H4 (cell line): ENCODE measurements at regions not wholly inside any gene's neighbourhood (a gene's known extent, or its start where the extent isn't known, plus 50 kb on each side); places are given as distances from the start of the nearest gene placed in this dataset.
"Not testable (repeated sequence)": the region's sequence is repeated elsewhere in the genome, so short reads cannot be mapped to it uniquely, and the experiment has no call there.

Source experiments
- DNase-seq: peaks from one replicate; pipeline ENCODE4 v3.0.0-alpha.2; 2015; ENCODE audit warnings: low spot score

DNA sequence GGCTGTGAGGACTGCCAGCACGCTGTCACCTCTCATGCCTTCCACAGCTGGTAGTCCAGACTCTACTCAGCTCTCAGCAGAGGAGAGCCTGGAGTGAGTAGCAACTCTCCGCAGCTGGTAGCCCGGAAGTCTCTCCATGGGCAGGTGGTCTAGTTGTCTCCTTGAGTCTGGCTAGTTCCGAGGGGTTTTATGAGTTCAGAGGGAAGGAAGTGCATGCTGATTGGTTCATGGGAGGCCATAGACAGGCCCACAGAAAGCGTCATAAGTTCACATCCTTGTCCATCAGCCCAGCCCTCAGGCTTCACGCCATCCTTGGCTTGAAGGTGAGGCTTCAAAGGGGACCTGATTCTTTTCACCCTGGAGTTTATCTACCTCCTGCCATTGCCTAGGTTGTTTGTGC, 2662.4 kb upstream of the PCDH20 start:
- no peak for DNase-seq

DNA sequence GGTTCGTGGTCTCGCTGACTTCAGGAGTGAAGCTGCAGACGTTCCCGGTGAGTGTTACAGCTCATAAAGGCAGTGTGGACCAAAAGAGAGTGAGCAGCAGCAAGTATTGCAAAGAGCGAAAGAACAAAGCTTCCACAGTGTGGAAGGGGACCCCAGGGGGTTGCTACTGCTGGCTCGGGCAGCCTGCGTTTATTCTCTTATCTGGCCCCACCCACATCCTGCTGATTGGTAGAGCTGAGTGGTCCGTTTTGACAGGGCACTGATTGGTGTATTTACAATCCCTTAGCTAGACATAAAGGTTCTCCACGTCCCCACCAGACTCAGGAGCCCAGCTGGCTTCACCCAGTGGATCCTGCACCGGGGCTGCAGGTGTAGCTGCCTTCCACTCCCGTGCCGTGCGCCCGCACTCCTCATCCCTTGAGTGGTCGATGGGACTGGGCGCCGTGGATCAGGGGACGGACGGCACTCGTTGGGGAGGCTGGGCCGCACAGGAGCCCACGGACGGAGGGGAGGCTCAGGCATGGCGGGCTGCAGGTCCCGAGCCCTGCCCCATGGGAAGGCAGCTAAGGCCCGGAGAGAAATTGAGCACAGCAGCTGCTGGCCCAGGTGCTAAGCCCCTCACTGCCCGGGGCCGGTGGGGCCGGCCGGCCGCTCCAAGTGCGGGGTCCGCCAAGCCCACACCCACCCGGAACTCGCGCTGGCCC, 2661.6 kb upstream of the PCDH20 start:
- not testable (repeated sequence) for DNase-seq

DNA sequence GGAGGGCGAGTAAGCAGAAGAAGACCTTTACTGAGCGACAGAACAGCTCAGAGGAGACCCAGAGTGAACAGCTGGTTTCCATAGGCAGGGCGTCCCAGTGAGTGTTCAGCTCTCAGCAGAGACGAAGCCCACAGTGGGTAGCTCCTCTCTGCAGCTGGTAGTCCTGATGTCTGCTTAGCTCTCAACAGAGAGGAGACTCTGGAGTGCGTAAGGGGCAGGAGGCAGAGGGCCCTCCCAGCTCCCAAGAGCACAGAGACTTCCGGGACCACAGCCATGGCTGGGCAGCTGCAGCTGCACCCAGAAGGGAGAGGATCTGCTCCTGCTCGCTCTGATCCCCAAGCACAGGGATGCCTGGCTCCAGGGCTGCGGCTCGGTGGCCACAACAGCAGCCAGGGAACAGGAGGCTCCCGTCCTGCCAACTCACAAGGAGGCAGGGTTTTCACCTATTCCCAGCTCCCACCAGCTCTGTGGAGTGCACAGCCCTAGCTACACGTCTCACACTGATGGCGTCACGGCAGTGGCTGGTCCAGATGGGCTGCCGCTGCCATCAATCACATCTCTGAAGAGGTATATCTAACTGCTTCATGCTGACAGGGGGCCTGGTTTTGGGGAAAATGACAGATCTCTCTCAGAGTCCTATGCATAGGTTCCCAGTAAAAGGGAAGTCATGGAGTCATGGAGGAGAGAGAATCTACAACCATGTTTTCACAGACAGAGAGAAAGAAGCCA, 2660.1 kb upstream of the PCDH20 start:
- DNase-seq = no peak

DNA sequence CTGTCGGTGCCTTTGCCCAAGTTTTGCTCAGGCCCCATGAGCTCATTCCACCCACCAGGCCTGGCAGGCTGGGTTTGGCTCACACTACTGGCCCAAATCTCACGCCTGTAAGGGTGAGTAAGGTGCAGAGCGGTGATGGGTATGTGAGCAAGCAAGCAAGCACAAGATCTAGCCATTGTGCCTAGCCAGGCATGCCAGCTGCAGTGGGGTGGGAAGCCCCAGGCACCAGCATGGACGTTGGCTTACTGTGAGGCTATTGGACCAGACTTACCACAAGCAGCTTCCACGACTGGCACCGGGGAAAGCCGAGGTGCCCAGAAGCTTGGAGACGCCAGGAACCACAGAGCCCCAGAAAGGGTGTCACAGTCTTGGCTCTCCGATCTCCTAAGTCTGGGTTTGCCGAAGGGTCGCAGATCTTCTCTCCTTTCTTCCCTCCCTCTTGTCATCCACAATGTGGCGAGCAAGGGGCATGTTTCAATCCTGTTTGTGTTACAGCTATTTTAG, 2659.4 kb upstream of the PCDH20 start:
- no peak for DNase-seq

DNA sequence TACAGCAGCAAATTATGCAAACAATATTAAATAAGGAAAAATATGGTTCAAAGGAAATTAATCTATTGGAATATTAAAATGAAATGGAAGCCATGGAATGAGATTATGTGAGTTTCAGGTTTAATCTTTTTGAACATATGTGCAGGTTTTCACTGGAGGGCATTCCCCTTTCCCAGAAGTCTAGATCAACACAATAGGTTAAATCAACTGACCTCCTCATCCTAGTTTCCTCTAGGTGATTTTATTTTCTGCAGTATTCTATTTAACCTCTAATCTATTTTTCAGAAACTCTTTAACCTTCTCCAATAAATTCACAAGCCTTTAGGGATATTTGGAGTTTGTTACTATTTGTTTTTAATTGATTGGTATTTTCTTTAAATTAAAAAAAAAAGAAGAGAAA, 2657.6 kb upstream of the PCDH20 start:
- DNase-seq = no peak

DNA sequence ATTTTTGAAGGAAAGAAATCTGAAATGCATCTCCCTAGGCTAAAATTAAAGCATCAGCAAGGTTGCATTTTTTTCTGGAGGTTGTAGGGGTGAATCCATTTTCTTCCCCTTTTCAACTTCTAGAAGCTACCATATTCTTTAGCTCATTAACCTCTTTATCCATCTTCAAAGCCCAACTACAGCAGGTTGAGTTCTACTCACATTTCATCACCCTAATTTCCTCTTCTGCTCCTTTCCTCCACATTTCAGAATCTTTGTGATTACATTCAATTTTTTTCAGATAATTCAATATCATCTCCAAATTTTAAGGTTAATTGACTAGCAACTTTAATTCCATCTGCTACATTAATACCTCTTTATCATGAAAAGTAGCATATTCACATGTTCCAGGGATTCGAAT, 2655.7 kb upstream of the PCDH20 start:
- no peak for DNase-seq

DNA sequence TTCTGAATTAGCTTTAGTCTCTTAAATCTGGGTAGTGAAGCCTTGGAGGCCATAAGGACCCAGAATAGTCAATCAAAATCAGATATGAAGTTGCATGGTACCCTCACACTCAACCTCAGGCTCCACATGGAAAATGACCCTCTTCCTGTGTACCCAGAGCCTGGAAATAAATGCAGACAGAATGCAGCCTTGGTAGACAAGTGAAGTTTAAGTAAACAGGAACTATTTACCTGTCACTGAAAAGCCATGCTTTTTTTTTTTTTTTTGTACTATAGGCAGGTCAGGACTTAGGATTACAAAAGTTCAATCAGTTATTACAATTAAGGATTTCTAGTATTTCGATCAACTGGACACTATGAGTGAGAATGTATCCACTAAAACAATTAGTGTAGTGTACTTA, 2654.2 kb upstream of the PCDH20 start:
- no peak for DNase-seq

DNA sequence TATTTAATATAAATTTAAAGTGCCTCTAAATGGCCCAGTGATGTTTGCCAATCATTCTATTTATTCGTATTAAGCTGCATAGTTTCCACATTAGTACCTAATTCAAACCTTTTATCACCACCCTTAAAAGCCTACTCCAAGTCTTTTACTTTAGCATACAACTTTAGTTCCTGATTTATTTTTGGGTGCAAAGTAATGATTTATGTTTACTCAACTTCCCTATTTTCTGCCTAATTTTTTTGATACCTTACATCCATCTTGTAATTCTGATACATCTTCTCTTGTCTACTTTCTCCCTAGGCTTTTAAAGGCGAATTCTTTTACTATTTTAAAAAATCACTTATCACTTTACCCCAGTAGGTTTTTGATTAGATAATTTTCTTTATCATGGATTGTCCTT, 2651.1 kb upstream of the PCDH20 start:
- DNase-seq = no peak

DNA sequence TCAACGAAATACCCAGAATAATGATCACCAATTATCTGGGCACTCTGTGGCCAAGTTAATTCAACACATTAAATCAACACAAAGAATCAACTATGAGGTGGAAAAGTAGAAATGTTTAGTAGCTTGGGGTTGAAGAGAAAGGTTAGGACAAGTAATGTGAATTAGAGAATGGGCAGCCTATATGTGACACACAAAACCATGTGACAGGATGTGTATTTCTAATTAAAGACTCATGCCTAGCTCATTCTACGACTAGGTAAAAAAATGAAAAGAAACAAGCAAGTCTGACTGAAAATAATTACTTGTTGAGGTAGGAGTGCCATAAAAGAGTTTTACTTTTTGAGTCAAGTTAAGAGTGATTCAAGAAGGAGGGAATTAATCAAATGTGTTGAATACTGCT, 2646.0 kb upstream of the PCDH20 start:
- no peak for DNase-seq

DNA sequence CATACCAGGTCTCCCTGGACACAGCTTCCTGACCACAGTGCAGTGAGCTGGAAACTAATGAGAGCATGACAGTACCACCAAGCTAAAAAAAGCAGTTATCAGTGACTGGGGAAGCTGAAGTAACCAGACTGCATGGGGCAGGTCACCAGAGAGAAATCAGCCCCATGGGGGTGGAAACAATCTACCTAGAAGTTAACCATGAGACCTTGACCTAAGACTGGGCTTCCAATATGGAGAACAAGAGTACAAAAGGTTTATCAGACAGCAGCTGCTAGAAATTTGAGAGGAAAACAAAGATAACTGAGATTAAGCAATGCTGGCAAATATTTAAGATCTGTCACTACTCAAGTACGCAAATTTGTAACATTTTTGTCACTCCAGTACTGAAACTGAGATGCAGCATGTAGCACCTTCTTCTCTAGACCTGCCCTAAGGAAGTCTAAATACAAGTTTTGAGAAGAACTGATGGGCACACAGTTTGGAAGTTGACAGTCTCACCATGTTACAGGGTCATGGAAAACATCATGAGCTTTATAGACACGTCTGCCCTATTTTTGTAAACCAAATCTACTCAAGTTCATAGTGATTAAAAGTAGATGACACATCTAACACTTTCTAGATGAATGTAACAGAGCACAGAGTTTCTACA, 2641.8 kb upstream of the PCDH20 start:
- no peak for DNase-seq

DNA sequence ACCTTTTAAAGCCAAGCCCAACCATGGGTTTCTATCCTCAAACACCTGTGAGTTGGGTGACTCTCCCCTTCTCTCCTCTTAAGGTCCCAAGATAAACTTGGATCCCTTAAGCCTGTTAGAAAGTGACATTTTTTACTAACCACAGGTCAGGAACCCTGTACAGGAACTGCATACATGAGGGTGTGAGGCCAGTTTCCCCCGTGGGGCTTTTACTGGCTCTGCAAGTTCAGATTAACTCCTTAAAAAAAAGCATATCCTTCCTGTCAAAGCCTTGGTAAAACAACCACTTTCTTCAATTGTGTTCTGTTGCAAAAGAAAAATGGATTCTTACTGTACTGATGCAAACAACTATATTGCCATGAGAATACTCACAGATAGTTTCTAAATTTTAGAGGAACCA, 2638.7 kb upstream of the PCDH20 start:
- no peak for DNase-seq

DNA sequence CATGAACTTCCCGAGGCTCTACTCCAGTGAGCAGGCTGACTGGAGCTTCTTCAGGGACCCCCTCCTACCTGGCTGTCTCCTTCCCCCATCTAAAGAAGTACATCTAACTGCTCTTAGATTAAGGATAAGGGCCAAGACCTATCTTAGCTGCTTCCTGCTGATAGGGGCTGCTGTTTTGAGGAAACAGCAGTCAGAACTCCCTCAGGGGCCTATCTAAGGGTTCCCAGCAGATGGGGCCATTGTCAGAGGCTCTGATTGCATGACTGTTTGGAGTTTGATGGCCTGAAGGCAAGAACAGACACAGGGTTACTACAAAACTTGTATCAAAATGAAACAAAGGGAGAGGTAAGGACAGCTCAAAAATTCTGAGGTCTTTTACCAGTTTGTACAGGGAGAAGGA, 2636.9 kb upstream of the PCDH20 start:
- DNase-seq = no peak

DNA sequence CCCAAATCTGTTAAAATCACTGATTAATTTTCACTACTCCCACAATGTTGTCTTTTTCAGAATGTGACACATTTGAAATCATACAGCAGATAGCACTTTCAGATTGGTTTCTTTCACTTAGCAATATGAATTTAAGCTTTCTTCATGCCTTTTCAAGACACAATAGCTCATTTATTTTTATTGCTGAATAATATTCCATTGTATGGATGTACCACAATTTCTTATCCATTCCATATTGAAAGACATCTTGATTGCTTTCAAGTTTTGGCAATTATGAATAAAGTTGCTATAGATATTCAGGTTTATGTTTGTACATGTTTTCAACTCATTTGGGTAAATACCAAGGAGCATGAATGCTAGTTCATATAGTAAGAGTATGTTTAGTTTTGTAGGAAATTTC, 2635.6 kb upstream of the PCDH20 start:
- no peak for DNase-seq

DNA sequence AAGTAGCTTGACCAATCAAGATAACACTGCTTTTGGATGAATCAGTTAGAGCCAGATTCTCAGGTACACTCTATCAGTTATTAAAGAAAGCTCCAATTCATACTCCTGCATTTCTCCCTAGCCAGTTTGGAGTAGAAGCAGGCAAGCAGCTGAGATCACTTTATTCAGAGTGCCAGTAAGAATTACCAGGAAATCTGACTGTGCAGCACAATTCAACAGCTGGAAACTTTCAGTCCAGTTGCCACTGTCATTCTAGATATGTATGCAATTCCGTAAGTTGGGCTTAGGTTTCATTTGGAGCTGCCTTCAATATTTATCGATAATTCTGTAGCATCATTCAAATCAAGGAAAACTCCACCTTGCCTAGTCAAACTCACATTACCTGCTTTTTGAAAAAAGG, 2625.6 kb upstream of the PCDH20 start:
- no peak for DNase-seq

DNA sequence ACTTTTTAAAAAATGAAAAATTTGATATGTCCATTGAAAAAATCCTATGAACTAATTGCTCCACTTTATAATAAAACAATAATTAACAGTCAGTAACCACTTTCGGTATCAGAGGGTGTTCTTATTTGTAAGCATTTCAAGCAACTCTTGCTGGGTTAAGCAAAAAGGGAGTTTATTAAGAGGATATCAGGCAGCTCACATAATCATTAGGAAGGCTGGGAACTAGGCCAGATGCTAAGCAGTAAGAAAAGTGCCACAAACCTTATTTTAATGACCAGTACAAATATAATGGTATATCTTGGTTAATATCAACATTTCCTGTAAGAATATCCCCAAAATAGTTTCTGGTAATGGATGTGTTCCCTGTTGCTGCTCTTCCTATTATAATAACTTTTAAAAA, 2618.3 kb upstream of the PCDH20 start:
- DNase-seq = no peak

DNA sequence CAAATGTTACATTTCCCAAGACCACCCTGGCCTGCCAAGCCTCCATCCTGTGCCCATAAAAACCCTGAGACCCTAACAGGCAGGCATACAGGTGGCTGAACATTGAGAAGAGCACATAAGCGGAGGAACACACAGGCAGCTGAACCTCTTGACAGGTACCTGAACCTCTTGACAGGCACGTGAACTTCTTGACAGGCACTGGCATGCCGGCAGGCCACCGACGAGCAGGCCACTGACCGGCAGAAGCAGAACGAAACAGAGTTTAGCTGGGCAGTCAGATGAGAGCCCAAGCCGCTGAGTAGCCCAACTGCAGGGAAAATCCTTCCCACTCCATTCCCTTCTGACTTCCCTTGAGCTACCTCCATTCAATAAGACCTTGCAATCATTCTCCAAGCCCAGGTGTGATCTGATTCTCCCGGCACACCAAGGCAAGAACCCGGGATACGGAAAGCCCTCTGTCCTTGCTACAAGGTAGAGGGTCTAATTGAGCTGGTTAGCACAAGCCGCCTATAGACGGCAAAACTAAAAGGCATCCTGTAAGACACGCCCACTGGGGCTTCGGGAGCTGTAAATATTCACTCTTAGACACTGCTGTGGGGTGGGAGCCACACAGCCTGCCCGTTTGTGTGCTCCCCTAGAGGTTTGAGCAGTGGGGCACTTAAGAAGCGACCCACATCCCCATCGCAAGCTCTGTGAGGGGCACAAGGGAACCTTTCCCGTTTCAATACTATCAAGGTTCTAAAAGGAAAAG, 2613.9 kb upstream of the PCDH20 start:
- DNase-seq = no peak

DNA sequence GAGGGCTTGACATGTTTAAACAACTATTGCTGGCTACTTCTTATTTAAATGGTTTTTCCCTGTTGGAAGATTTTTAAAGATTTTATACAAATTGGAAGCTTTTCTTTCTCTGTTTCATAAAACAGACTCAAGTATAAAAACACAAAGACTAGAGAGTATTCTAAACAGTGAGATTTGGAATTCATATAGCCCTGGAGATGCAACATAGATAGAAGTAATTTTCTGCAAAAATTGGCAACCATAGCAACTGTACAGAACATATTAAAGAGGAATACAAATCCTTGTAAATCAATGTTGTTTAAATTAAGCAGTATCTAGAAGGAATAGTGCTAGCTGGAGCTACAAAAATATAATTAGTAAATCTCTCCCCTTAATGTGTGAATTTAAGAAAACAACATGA, 2612.9 kb upstream of the PCDH20 start:
- no peak for DNase-seq

DNA sequence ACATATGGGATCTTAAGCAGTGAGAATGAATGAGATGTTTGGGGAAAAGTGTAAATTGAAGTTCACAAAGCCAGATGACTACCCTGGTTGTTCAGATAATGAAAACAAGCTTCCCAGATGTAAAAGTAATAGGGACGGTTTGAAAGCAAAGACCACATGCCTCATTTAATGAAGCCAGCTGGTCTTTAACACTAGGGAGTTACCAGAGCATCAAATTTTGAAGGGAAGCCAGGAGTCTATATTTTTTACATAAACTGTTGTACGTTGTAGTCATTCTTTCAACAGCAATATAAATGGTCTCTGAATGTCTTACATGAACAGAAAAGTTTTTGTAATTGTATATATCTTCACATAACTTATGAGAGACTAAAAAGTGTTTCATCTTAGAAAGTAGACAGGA, 2604.5 kb upstream of the PCDH20 start:
- no peak for DNase-seq

DNA sequence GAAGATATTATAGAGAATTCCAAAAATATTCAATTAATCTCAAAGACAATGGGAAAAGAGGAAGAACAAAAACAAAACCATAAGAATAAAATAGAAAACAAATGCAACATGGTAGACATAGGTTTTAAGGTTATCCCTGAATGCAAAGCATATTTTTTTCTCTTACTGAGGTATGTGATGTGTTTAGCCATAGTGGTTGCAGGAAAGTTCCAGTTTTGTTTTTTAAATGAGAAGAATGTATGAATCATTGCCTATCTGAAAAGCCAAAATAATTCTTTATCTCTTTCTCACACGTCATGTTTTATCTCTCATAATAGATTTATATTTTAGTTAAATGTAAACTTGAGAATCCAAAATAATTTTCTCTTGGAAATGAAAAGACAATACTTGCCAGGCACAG, 2591.7 kb upstream of the PCDH20 start:
- no peak for DNase-seq

DNA sequence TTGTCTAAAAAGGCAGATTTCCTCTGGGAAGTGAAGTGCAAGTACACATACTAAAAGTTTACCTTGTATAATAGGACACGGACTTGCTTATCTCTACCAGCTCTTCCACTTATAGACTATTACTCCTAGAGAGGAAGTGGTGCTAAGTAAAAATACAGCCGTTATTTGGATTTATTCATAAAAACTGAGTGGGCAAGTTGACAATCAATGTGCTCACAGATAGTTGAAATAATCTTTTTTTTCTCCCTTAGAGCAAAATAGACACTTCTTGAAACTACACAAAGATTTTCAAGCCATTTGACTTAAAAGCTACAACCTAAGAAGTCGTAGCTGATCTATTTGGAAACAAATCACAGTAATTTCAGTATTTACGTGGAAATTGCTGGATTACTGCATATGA, 2584.7 kb upstream of the PCDH20 start:
- no peak for DNase-seq

DNA sequence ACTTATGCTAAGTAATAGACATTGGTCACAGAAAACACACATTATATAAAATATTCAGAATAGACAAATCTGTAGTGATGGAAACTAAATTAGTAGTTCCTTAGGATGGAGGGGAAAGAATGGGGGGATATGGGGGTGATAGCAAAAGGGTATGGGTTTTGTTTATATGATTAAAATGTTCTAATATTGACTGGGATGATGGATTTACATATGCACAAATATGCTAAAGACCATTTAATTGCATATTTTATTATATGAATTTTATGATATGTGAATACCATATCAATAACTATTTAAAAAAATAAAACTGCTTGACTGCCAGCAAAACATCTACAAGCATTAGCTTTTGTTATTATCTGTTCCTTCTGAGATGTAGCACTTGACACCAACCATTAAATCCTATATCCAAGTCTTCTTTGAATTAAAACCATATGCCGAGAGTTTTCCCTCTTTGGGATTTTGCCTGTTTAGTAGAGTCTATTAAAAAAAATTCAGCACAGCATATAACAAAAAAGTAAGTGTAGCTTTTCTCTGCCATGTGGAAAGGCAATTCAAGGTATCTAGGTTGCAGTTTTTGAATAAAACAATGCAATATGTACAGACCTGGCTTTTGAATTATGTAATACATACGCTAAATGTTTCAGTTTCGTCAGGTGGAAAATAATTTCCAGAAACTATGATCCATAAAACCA, 2584.1 kb upstream of the PCDH20 start:
- DNase-seq = no peak

DNA sequence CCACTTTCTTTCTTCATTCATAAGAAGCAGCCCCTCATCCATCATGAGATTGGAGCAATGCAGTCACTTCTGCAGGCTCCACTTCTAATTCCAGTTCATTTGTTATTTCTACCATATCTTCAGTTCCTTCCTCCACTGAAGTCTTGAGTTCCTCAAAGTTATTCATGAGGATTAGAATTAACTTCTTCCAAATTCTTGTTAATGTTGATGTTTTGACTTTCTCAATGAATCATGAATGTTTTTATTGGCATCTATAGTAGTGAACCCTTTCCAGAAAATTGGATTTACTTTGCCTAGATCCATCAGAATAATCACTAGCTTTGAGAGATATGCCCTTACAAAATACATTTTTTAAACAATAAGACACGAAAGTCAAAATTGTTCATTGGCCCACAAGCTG, 2567.7 kb upstream of the PCDH20 start:
- DNase-seq = no peak
